Left renal pelvis (tissue), 4 donors: ENCODE measurements at regions not wholly inside any gene's neighbourhood (a gene's known extent, or its start where the extent isn't known, plus 50 kb on each side); places are given as distances from the start of the nearest gene placed in this dataset.

ENCODE experiments used
- DNase-seq, 4 donors: peaks; one replicate each; pipeline ENCODE4 v3.0.0-alpha.2; 2013; ENCODE audit warnings: low read depth in 4 of 4, low spot score in 3 of 4

GRCh38 chr3:82054849-82055248 lies 293.4 kb upstream of the GBE1 start:
- DNase-seq, result no peak

GRCh38 chr3:82053236-82053635 lies 291.8 kb upstream of the GBE1 start:
- DNase-seq, result no peak

- DNase-seq, result no peak
Observed at GRCh38 chr3:82050382-82050781, 288.9 kb upstream of the GBE1 start.

GRCh38 chr3:82048711-82049110 lies 287.3 kb upstream of the GBE1 start:
- no peak for DNase-seq

GRCh38 chr3:82044930-82045705 lies 283.7 kb upstream of the GBE1 start:
- DNase-seq, result no peak

GRCh38 chr3:82038556-82038955 lies 277.1 kb upstream of the GBE1 start:
- DNase-seq, result no peak

- no peak for DNase-seq
Observed at GRCh38 chr3:82033186-82033585, 271.7 kb upstream of the GBE1 start.

- no peak for DNase-seq
Observed at GRCh38 chr3:82031596-82031995, 270.2 kb upstream of the GBE1 start.

GRCh38 chr3:82030916-82031315 lies 269.5 kb upstream of the GBE1 start:
- no peak for DNase-seq

GRCh38 chr3:82022836-82023235 lies 261.4 kb upstream of the GBE1 start:
- no peak for DNase-seq

GRCh38 chr3:82020282-82020681 lies 258.8 kb upstream of the GBE1 start:
- no peak for DNase-seq

- DNase-seq, result no peak
Observed at GRCh38 chr3:82015241-82015640, 253.8 kb upstream of the GBE1 start.

GRCh38 chr3:82012775-82013174 lies 251.3 kb upstream of the GBE1 start:
- no peak for DNase-seq

GRCh38 chr3:82011336-82011735 lies 249.9 kb upstream of the GBE1 start:
- DNase-seq, result no peak

GRCh38 chr3:82005266-82005665 lies 243.8 kb upstream of the GBE1 start:
- DNase-seq, result no peak

GRCh38 chr3:82004266-82004665 lies 242.8 kb upstream of the GBE1 start:
- no peak for DNase-seq

GRCh38 chr3:82002986-82003642 lies 241.7 kb upstream of the GBE1 start:
- DNase-seq, result no peak

GRCh38 chr3:82002491-82002890 lies 241.0 kb upstream of the GBE1 start:
- no peak for DNase-seq

- no peak for DNase-seq
Observed at GRCh38 chr3:82001276-82001923, 240.0 kb upstream of the GBE1 start.

GRCh38 chr3:82000773-82001172 lies 239.3 kb upstream of the GBE1 start:
- DNase-seq, result no peak

GRCh38 chr3:82000350-82000749 lies 238.9 kb upstream of the GBE1 start:
- no peak for DNase-seq

GRCh38 chr3:81998907-81999306 lies 237.5 kb upstream of the GBE1 start:
- DNase-seq, result no peak
